ENCODE measurements at regions not wholly inside any gene's neighbourhood (a gene's known extent, or its start where the extent isn't known, plus 50 kb on each side); places are given as distances from the start of the nearest gene placed in this dataset.

DNA sequence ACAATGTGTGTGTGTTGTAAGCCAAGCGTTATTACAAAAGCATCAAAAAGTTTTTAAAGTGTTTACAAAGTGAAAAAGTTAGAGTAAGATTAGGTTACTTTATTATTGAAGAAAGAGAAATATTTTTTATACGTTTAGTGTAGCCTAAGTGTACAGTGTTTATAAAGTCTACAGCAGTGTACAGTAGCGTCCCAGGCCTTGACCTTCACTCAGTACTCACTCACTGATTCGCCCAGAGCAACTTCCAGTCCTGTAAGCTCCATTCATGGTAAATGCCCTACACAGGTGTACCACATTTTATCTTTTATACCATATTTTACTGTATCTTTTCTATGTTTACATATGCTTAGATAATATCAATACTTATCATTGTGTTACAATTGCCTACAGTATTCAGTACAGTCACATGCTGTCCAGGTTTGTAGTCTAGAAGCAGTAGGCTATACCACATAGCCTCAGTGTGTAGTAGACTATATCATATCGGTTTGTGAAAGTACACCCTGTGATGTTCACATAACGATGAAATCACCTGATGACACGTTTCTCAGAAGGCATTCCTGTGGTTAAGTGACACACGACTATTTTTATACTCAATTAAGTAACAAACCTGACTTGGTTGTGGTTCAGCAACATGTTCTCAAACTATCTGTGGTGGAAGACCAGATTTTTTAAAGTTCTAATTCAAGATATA is 152.0 kb upstream of the EDNRA start:
- no peak for DNase-seq (ENCODE audit: low read depth)
- no peak overlapping the region for H3K4me3 ChIP-seq (ENCODE audit: low read length)
- TF ChIP-seq, protein P1, sequence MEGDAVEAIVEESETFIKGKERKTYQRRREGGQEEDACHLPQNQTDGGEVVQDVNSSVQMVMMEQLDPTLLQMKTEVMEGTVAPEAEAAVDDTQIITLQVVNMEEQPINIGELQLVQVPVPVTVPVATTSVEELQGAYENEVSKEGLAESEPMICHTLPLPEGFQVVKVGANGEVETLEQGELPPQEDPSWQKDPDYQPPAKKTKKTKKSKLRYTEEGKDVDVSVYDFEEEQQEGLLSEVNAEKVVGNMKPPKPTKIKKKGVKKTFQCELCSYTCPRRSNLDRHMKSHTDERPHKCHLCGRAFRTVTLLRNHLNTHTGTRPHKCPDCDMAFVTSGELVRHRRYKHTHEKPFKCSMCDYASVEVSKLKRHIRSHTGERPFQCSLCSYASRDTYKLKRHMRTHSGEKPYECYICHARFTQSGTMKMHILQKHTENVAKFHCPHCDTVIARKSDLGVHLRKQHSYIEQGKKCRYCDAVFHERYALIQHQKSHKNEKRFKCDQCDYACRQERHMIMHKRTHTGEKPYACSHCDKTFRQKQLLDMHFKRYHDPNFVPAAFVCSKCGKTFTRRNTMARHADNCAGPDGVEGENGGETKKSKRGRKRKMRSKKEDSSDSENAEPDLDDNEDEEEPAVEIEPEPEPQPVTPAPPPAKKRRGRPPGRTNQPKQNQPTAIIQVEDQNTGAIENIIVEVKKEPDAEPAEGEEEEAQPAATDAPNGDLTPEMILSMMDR (conservative IDR thresholded peaks at IDR 0.05; ENCODE audit: low read depth, low read length): no peak

DNA sequence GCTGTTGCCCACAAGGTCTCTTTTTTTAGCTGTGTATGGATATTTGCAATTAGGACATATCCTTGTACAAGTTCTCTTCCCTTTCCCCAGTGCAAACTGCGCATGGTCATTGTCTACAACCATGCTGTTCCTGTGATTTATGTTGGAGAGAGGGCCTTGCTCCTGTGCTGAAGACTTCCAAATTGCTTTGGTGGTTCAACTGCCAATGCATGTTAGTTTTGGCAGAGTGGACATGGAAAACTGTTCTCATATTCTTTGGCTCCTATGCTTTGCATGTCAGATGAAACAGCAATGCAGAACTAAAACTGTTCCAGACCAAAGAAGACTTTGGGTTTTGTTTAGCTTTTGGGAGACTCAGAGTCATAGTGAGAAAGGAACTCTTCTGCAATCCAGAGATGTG is 148.8 kb upstream of the EDNRA start:
- H3K4me3 ChIP-seq (ENCODE audit: low read length): no peak overlapping the region
- TF ChIP-seq, protein P1 (conservative IDR thresholded peaks at IDR 0.05; ENCODE audit: low read depth, low read length): no peak
- DNase-seq (ENCODE audit: low read depth): no peak

- DNase-seq (ENCODE audit: low read depth): no peak
- no peak overlapping the region for H3K4me3 ChIP-seq (ENCODE audit: low read length)
Measured at GRCh38 chr4:147334478-147334877, 146.4 kb upstream of the EDNRA start.

GRCh38 chr4:147335183-147335582 is 145.7 kb upstream of the EDNRA start:
- TF ChIP-seq, protein P1 (conservative IDR thresholded peaks at IDR 0.05; ENCODE audit: low read depth, low read length): no peak

More at GRCh38 chr4:147334478-147334877, 146.4 kb upstream of the EDNRA start:
- TF ChIP-seq, protein P1 (conservative IDR thresholded peaks at IDR 0.05; ENCODE audit: low read depth, low read length): no peak

GRCh38 chr4:147336252-147336651 is 144.6 kb upstream of the EDNRA start:
- TF ChIP-seq, protein P1 (conservative IDR thresholded peaks at IDR 0.05; ENCODE audit: low read depth, low read length): no peak
- H3K4me3 ChIP-seq (ENCODE audit: low read length): no peak overlapping the region
- peak; percentile 54 for DNase-seq (ENCODE audit: low read depth)

More at GRCh38 chr4:147335183-147335582, 145.7 kb upstream of the EDNRA start:
- DNase-seq (ENCODE audit: low read depth): no peak
- H3K4me3 ChIP-seq (ENCODE audit: low read length): no peak overlapping the region

- H3K4me3 ChIP-seq (ENCODE audit: low read length): no peak overlapping the region
- no peak for DNase-seq (ENCODE audit: low read depth)
- TF ChIP-seq, protein P1 (conservative IDR thresholded peaks at IDR 0.05; ENCODE audit: low read depth, low read length): no peak
Measured at GRCh38 chr4:147339100-147339499, 141.8 kb upstream of the EDNRA start.

- no peak for DNase-seq (ENCODE audit: low read depth)
- TF ChIP-seq, protein P1 (conservative IDR thresholded peaks at IDR 0.05; ENCODE audit: low read depth, low read length): no peak
- no peak overlapping the region for H3K4me3 ChIP-seq (ENCODE audit: low read length)
Measured at GRCh38 chr4:147340111-147340510, 140.8 kb upstream of the EDNRA start.

All from retinal pigment epithelial cell (primary cell).